Effector memory CD8-positive, alpha-beta T cell (primary cell): ENCODE measurements at regions not wholly inside any gene's neighbourhood (a gene's known extent, or its start where the extent isn't known, plus 50 kb on each side); places are given as distances from the start of the nearest gene placed in this dataset.

Source experiments
- ATAC-seq: fragments of 150-1000 bp; cut with Tn5 transposase; replicated peaks from 2 replicates; pipeline ENCODE4 v1.10.0; 2021; ENCODE audit warnings: mild to moderate bottlenecking, moderate library complexity
- DNase-seq, 3 experiments: peaks; one replicate each; pipeline ENCODE4 v3.0.0; 2021
- H3K27ac Mint-ChIP-seq, 2 donors: one replicate each; pipeline ENCODE4 v1.8.0; 2022; ENCODE audit warnings: mild to moderate bottlenecking in 2 of 2, mixed read lengths in 2 of 2, moderate library complexity in 2 of 2
- H3K27me3 Mint-ChIP-seq, 2 donors: one replicate each; pipeline ENCODE4 v1.8.0; 2022; ENCODE audit warnings: mixed read lengths in 2 of 2
- H3K36me3 Mint-ChIP-seq: one replicate; pipeline ENCODE4 v1.8.0; 2022; ENCODE audit warnings: mild to moderate bottlenecking, moderate library complexity, mixed read lengths; ENCODE audit not compliant: insufficient read depth
- H3K4me1 Mint-ChIP-seq, 2 donors: one replicate each; pipeline ENCODE4 v1.8.0; 2022; ENCODE audit warnings: low read depth in 2 of 2, mixed read lengths in 2 of 2
- H3K4me3 Mint-ChIP-seq, 2 donors: one replicate each; pipeline ENCODE4 v1.8.0; 2022; ENCODE audit warnings: mild to moderate bottlenecking in 2 of 2, mixed read lengths in 2 of 2, moderate library complexity in 2 of 2
- H3K9me3 Mint-ChIP-seq, 2 donors: one replicate each; pipeline ENCODE4 v1.8.0; 2022; ENCODE audit warnings: mixed read lengths in 2 of 2

DNA sequence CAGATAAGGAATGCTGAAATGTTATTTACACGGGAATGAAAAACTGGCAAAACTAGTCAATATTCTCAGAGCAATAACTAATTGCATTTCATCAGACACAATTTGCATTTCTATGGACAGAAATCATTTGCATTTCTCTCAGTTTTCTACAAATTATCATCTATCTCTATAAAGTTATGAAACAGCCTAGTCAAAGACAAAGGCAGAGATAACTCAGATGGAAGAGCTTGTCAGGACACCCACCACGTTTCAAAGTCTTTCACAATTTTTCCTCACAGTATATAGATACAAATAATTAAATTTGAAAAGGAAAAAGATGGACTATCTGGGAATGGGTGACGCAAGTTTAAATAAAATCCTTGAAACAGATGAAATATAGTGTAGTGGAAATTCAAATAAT is 230.8 kb downstream of the GASK1B start:
- ATAC-seq (no peak), DNase-seq (no peak)
- Mint-ChIP-seq H3K9me3 (peaks cover 0 to 2% of the 10 kb centered on the region in 2 donors), H3K36me3 (no peaks in the 10 kb centered on the region), H3K27me3 (no peaks in the 10 kb centered on the region), H3K27ac (no peak overlapping the region), H3K4me3 (no peak overlapping the region), H3K4me1 (no peaks in the 10 kb centered on the region)

DNA sequence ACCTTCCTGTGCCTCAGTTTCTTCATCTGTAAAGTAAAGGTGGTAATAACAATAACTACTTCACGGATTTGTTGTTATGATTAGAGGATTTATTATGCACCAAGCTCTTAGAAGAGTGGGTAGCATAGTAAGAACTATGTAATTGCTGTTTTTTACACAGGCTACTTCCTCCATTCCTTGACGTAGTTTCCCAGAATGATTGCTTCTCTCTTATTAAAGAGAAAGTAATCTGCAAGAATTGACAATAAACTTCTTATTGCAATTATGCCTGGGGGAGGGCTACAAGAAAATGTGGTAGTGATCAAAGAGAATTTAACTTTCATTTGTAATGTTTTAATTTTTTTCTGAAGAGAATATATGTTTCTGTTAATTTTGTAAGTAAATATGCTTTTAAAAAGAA is 238.7 kb downstream of the GASK1B start:
- Mint-ChIP-seq H3K27me3 (no peaks in the 10 kb centered on the region), H3K4me3 (no peak overlapping the region), H3K9me3 (peaks cover 0 to 2% of the 10 kb centered on the region in 2 donors), H3K27ac (no peak overlapping the region), H3K4me1 (no peaks in the 10 kb centered on the region), H3K36me3 (no peaks in the 10 kb centered on the region)
- no peak for DNase-seq
- ATAC-seq, result no peak

DNA sequence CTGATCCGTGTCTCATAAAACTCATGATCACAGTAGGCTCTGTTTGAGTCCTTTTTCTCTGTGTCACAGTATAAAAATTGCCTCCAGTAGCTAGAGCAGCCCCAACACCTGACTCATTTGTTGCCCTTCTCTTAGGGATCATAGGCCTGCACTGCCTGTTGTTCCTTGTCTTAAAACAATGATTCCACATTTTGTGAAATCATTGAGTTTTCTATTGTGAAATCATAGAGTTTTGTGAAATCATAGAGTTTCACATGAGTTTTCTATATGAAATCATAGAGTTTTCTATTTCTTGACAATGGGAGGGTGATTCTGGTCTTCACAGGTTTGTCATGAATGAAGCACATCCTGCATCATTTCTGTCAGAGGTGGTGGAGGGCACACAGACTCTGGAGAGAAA is 239.9 kb downstream of the GASK1B start:
- Mint-ChIP-seq H3K27ac (no peak overlapping the region), H3K27me3 (no peaks in the 10 kb centered on the region), H3K9me3 (peaks cover 0 to 6% of the 10 kb centered on the region in 2 donors), H3K4me3 (no peak overlapping the region), H3K4me1 (no peaks in the 10 kb centered on the region), H3K36me3 (no peaks in the 10 kb centered on the region)
- no peak for DNase-seq
- no peak for ATAC-seq

DNA sequence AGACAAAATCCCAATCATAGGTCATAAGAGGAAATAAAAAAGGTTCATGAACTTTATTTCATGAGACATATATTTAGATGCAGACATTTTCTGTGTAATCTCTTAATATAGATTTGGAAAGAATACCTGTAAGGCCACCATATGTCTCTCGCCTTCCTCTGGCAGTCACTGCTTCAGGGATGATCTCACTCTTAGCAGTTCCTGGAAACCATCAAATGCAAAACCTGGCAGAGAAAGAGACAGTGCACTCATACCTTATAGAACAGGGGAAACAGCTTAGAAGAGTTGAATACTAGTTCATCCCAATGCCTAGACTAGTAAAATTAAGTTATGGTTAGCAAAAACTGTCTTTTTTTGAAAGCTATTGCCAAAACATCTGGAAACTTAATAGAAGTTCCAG is 243.3 kb downstream of the GASK1B start:
- Mint-ChIP-seq H3K36me3 (no peaks in the 10 kb centered on the region), H3K27ac (no peak overlapping the region), H3K4me1 (no peaks in the 10 kb centered on the region), H3K27me3 (no peaks in the 10 kb centered on the region), H3K4me3 (no peak overlapping the region), H3K9me3 (peaks cover 8 to 9% of the 10 kb centered on the region in 2 donors)
- DNase-seq (no peak), ATAC-seq (no peak)

DNA sequence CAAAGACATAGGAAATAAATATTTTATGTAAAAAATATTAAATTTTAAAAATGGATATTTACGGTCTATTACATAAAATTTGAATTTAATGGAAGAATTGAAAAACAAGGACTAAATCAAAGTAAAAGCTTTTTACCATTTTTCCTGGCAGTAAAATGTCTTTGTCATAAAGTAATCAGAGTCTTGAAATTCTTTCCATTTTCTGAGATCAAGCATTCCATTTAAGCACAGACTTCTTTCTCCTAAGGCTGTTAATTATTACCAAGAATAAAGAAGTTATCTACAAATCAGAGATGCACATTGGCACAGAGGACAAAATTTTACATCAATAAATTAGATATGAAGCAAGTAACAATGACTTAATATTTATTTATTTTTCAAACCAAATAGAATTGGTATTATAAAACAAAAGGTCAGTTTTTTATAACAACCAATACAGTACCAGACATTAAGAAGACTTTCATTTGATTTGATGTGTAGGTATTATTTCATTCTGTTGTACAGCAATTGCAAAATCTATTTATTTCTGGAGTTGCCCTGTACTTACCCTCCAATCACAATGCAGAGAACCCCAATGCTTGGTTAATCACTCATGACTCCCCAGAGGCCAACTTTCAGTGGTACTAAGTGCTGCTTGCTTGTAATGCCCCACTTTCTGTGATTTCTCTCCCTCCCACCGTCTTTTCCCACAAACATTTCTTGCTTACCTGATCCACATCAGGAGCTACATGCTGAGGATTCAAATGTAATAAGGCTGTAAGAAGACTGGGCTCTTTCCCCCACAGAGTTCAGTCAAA is 254.6 kb downstream of the GASK1B start:
- Mint-ChIP-seq H3K9me3 (peaks cover 0 to 4% of the 10 kb centered on the region in 2 donors), H3K4me3 (no peak overlapping the region), H3K27ac (no peak overlapping the region), H3K36me3 (no peaks in the 10 kb centered on the region), H3K27me3 (no peaks in the 10 kb centered on the region), H3K4me1 (no peaks in the 10 kb centered on the region)
- ATAC-seq, result no peak
- DNase-seq, result no peak

DNA sequence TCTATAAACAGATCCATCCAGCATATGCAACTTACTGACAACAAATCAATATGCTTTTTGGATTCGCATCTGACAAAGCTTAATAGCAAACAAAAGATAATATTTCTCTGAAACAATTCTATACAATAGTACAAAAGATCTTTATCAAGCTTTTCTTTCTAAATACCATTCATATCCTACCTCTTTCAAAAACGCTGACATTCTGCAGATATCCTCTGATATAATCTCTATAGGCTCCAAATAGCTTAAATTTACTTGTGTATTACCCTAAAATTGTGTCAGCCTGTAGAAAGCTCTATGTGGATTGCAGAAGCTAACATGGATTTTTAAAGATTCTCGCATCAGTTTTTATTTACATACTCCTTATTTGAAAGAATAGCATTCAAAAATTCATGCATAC is 260.6 kb downstream of the GASK1B start:
- no peaks in the 10 kb centered on the region for H3K27me3 Mint-ChIP-seq
- H3K27ac Mint-ChIP-seq, result no peak overlapping the region
- no peak for ATAC-seq
- DNase-seq, result no peak
- H3K4me1 Mint-ChIP-seq, result no peaks in the 10 kb centered on the region
- peaks cover 0 to 3% of the 10 kb centered on the region in 2 donors for H3K9me3 Mint-ChIP-seq
- H3K36me3 Mint-ChIP-seq, result no peaks in the 10 kb centered on the region
- no peak overlapping the region for H3K4me3 Mint-ChIP-seq

DNA sequence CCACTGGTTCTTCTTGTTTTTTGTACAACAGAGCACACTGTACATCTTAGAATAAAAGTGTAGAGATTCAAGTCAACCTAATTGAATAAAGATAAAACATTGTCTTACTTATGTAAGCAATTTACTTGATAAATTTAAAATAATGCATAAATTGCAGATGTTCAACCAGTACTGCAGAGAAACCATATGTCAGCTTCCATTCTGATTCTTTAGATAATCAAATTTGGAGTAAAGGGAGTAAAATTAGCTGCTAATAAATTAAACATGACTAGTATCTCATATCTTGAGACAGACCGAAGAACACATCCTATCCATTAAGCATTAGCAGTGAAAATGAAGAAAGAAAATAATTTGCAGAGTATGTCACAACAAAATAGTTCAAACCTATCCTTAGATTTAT is 261.2 kb downstream of the GASK1B start:
- H3K4me3 Mint-ChIP-seq, result no peak overlapping the region
- no peak for DNase-seq
- no peaks in the 10 kb centered on the region for H3K36me3 Mint-ChIP-seq
- H3K27ac Mint-ChIP-seq, result no peak overlapping the region
- H3K4me1 Mint-ChIP-seq, result no peaks in the 10 kb centered on the region
- peaks cover 0 to 3% of the 10 kb centered on the region in 2 donors for H3K9me3 Mint-ChIP-seq
- ATAC-seq, result no peak
- no peaks in the 10 kb centered on the region for H3K27me3 Mint-ChIP-seq

DNA sequence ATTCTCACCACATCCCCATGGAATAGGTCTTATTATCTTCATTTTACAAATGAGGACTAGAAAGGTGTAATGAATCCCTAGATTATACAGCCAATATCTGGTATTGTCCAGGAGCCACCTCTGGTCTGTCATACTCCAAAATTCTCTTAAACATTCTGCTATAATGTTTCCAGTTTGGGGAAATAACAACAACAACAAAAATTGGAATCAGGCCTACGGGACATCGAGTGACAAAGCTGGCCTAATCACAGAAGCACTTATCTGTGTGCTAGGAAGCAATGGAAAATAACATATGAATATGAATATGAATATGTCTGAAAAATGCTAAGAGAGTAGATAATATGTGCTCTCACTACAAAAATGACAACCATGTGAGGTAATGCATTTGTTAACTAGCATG is 264.1 kb downstream of the GASK1B start:
- H3K36me3 Mint-ChIP-seq, result no peaks in the 10 kb centered on the region
- H3K4me1 Mint-ChIP-seq, result no peaks in the 10 kb centered on the region
- DNase-seq, result no peak
- H3K4me3 Mint-ChIP-seq, result no peak overlapping the region
- peaks cover 0 to 3% of the 10 kb centered on the region in 2 donors for H3K9me3 Mint-ChIP-seq
- H3K27ac Mint-ChIP-seq, result no peak overlapping the region
- H3K27me3 Mint-ChIP-seq, result no peaks in the 10 kb centered on the region
- ATAC-seq, result no peak

DNA sequence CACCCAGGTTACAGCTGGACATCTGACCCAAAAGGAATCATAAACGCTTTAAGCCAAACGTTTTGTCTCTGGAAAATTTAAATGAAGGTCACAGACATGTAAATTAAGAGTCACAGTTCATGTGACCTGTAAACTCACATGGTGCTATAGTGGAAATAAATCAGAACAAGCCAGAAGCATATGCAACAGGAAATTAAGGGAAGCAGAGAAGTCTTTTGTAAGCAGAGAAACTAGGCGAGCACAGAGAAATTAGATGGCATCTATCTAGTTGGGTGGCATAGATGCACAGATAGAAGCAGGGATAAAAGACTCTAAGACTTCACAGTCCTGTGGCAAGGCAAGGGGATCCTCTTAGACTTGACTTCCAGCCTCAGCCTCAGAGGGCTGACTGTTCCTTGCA is 264.8 kb downstream of the GASK1B start:
- ATAC-seq, result no peak
- Mint-ChIP-seq H3K4me1 (no peaks in the 10 kb centered on the region), H3K4me3 (no peak overlapping the region), H3K36me3 (no peaks in the 10 kb centered on the region), H3K27ac (no peak overlapping the region), H3K9me3 (peaks cover 0 to 3% of the 10 kb centered on the region in 2 donors), H3K27me3 (no peaks in the 10 kb centered on the region)
- no peak for DNase-seq

DNA sequence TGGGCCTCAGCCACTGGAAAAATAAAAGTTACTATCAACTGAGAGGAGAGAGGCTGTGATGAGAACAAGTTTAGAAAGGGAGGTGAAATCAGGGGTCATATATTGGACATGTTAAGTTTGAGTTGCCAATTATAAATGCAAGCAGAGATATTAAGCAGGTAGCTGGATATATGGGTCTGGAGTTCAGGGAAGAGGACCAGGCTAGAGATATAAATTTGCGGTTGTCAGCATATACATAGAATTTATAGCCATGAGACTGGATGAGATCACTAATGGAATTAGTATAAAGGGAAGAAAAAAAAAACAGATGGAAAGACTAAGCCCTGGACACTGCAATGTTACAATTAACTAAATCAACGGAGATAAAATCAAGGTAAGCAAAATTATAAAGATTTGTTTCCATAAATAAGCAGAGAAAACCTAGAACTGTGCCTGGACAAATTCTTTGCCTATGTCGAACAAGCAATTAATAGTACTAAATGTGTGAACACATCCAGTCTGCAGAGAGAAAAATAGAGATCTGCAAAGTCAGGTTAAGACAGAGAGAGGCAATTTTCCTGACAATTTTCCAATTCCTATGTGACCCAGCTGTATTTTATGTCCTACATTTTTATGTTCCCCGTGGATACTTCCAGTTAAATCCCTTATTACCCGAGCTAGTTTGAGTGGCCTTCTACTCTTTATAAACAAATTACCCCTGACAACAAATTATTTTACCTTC is 265.4 kb downstream of the GASK1B start:
- Mint-ChIP-seq H3K27ac (no peak overlapping the region), H3K9me3 (peaks cover 0 to 3% of the 10 kb centered on the region in 2 donors), H3K27me3 (no peaks in the 10 kb centered on the region), H3K36me3 (no peaks in the 10 kb centered on the region), H3K4me1 (no peaks in the 10 kb centered on the region), H3K4me3 (no peak overlapping the region)
- ATAC-seq (no peak), DNase-seq (no peak)

DNA sequence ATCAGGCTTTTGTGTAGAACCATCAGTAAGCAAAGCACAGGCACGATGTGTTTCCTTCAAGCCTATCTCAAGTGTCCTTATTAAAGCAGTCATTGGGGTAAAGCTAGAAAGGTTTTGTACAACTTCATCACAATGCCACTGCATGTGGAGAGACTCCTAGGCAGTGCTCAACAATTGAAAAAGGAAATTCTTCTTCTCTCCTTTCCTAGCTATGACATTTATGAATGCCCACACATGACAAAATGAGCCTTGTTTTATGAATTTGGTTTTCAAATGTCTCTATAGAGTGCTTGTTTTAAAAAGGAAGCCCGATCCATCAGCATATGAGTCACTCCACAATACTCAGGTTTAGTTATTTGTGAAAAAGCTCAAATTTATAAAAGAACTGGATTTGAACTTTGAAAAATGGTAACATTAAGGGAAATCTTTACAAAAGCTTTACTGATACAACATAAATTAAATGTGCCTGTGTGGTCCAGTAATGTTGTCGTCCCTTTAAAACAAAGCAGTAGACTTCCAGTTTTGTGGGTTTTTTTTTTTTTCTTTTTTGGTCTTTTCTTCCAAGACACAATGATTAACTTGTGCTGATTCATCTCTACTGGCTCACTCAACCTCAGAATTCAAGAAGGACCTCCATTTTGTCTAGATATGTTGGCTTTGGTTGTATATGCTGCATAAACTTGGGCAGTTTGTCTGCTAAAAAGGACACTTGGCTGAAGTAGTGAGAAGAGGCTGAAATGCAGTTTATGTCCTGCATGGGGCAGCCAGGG is 273.8 kb downstream of the GASK1B start:
- no peaks in the 10 kb centered on the region for H3K36me3 Mint-ChIP-seq
- DNase-seq (no peak), ATAC-seq (no peak)
- H3K4me3 Mint-ChIP-seq, result no peak overlapping the region
- no peaks in the 10 kb centered on the region for H3K27me3 Mint-ChIP-seq
- H3K4me1 Mint-ChIP-seq, result no peaks in the 10 kb centered on the region
- peaks cover 3 to 21% of the 10 kb centered on the region in 2 donors for H3K9me3 Mint-ChIP-seq
- no peak overlapping the region for H3K27ac Mint-ChIP-seq

DNA sequence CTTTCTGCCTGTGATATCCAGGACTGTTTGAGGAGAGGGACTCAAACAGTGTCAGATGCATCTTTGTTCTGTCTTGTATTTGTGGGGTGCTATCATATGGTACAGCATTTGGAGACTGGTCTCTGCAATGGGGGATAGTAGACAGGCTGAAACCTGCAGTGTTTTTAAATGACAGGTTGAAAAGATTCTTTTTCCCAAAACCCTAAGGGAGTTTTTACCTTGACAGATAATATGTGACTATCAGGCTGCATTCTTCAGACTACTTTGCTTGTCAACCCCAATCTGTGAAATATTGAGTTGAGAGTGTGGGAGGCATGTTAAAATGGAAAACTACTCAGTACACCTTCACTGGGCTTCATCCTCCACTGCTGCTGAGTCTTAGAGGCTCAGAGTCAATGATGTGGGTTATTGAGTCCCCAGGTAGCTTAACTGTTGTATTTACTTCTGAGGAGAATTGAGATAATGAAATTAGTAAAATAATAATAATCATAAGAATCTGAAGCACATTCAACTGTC is 274.9 kb downstream of the GASK1B start:
- Mint-ChIP-seq H3K27me3 (no peaks in the 10 kb centered on the region), H3K4me1 (no peaks in the 10 kb centered on the region), H3K9me3 (peaks cover 3 to 21% of the 10 kb centered on the region in 2 donors), H3K36me3 (no peaks in the 10 kb centered on the region), H3K4me3 (no peak overlapping the region), H3K27ac (no peak overlapping the region)
- no peak for ATAC-seq
- no peak for DNase-seq

DNA sequence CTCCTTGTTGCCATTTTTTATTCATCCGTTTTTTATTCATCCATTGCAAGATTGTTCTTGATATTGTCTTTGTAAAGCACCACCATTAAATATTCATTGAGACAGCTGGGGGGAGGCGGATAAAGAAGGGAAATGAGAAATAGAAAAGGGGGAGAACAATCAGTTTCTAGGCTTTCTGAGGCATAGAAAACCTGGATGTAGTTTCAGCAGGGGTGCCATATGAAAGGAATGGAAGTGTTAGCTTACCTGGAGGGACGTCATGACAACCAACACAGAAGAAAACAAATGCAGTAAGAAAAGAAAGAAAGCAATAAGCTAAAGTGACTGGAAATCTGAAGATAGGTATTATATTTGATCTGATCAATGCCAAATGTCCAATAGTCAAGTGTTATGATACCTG is 276.1 kb downstream of the GASK1B start:
- ATAC-seq (no peak), DNase-seq (no peak)
- Mint-ChIP-seq H3K4me1 (no peaks in the 10 kb centered on the region), H3K36me3 (no peaks in the 10 kb centered on the region), H3K27me3 (no peaks in the 10 kb centered on the region), H3K4me3 (no peak overlapping the region), H3K9me3 (peaks cover 3 to 21% of the 10 kb centered on the region in 2 donors), H3K27ac (no peak overlapping the region)
